ENCODE measurements at regions not wholly inside any gene's neighbourhood (a gene's known extent, or its start where the extent isn't known, plus 50 kb on each side); places are given as distances from the start of the nearest gene placed in this dataset.

DNA sequence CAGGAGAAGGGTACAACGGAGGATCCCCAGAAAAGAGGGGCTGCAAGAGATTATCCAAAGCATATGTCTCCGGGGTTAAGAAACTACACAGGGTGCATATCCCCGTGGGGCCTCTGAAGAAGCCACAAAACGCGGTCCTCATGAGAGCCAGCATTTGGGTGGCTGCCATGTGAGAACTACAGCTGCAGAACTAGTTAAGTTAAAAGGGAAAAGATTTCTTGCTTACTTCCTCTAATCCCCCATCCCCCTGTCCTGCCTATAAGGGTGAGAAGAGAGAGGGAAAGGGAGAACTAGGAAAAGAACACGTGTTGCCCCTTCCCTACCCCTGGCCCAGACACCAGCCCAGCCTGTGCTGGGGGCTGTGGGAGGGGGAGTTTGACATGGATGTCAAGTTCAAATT lies 70.4 kb upstream of the PCSK6 start:
- no peaks in the 10 kb centered on the region for H3K9me3 ChIP-seq
- no peak overlapping the region for H3K27ac ChIP-seq (ENCODE audit: low read depth in 2 of 2, low read length in 1 of 2)
- TF ChIP-seq YY1 (IDR thresholded peaks at IDR 0.05; ENCODE audit: low read depth) (no peak), NFIC (IDR thresholded peaks at IDR 0.05; ENCODE audit: borderline replicate concordance) (no peak), SIN3A (IDR thresholded peaks at IDR 0.05; ENCODE audit: borderline replicate concordance, low read depth, low read length) (no peak), GATA2 (CRISPR knock-in tag; IDR thresholded peaks at IDR 0.05) (no peak), MEF2A (IDR thresholded peaks at IDR 0.05; ENCODE audit: borderline replicate concordance, low read depth) (no peak), NRF1 (IDR thresholded peaks at IDR 0.05; ENCODE audit: low read depth, low read length) (no peak), GABPA (IDR thresholded peaks at IDR 0.05; ENCODE audit: low read depth) (no peak), RFX5 (IDR thresholded peaks at IDR 0.05; ENCODE audit: low read length) (no peak), MXI1 (IDR thresholded peaks at IDR 0.05; ENCODE audit: low read depth, low read length) (no peak)
- TF ChIP-seq, protein P1, sequence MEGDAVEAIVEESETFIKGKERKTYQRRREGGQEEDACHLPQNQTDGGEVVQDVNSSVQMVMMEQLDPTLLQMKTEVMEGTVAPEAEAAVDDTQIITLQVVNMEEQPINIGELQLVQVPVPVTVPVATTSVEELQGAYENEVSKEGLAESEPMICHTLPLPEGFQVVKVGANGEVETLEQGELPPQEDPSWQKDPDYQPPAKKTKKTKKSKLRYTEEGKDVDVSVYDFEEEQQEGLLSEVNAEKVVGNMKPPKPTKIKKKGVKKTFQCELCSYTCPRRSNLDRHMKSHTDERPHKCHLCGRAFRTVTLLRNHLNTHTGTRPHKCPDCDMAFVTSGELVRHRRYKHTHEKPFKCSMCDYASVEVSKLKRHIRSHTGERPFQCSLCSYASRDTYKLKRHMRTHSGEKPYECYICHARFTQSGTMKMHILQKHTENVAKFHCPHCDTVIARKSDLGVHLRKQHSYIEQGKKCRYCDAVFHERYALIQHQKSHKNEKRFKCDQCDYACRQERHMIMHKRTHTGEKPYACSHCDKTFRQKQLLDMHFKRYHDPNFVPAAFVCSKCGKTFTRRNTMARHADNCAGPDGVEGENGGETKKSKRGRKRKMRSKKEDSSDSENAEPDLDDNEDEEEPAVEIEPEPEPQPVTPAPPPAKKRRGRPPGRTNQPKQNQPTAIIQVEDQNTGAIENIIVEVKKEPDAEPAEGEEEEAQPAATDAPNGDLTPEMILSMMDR (IDR thresholded peaks at IDR 0.05): no peak
- TF ChIP-seq, protein P2, sequence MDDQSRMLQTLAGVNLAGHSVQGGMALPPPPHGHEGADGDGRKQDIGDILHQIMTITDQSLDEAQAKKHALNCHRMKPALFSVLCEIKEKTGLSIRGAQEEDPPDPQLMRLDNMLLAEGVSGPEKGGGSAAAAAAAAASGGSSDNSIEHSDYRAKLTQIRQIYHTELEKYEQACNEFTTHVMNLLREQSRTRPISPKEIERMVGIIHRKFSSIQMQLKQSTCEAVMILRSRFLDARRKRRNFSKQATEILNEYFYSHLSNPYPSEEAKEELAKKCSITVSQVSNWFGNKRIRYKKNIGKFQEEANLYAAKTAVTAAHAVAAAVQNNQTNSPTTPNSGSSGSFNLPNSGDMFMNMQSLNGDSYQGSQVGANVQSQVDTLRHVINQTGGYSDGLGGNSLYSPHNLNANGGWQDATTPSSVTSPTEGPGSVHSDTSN (IDR thresholded peaks at IDR 0.05): no peak
- no peak overlapping the region for H2AFZ ChIP-seq (ENCODE audit: low read depth)
- no peak for DNase-seq
- no peaks in the 10 kb centered on the region for H3K9me2 ChIP-seq
- no peak overlapping the region for H3K4me2 ChIP-seq
- ChIA-PET POLR2A (no interaction called here), CTCF (no interaction called here)
- 22% methylated on average over 6 of the region's 6 CpGs for WGBS (ENCODE audit: low lambda C conversion rate)
- H3F3A ChIP-seq (replicated peaks; ENCODE audit: insufficient read depth): no peaks in the 10 kb centered on the region
- no peaks in the 10 kb centered on the region for H3K4me1 ChIP-seq (ENCODE audit: control insufficient read depth in 1 of 2, insufficient read depth in 2 of 2, low read depth in 1 of 2, low read length in 1 of 2)
- no peaks in the 10 kb centered on the region; the same call in 1 of the 2 replicates for H3K27me3 ChIP-seq (ENCODE audit: insufficient read depth)
- no peak overlapping the region for H3K9ac ChIP-seq
- H3K4me3 ChIP-seq (ENCODE audit: low read depth in 2 of 2, low read length in 1 of 2): no peak overlapping the region
- H3K79me2 ChIP-seq (ENCODE audit: insufficient read depth): no peaks in the 10 kb centered on the region
- no peaks in the 10 kb centered on the region for H3K36me3 ChIP-seq (replicated peaks in 1 of 2; ENCODE audit: control insufficient read depth in 1 of 2, insufficient read depth in 2 of 2, low read length in 1 of 2)
- H4K20me1 ChIP-seq (ENCODE audit: insufficient read depth): no peaks in the 10 kb centered on the region

DNA sequence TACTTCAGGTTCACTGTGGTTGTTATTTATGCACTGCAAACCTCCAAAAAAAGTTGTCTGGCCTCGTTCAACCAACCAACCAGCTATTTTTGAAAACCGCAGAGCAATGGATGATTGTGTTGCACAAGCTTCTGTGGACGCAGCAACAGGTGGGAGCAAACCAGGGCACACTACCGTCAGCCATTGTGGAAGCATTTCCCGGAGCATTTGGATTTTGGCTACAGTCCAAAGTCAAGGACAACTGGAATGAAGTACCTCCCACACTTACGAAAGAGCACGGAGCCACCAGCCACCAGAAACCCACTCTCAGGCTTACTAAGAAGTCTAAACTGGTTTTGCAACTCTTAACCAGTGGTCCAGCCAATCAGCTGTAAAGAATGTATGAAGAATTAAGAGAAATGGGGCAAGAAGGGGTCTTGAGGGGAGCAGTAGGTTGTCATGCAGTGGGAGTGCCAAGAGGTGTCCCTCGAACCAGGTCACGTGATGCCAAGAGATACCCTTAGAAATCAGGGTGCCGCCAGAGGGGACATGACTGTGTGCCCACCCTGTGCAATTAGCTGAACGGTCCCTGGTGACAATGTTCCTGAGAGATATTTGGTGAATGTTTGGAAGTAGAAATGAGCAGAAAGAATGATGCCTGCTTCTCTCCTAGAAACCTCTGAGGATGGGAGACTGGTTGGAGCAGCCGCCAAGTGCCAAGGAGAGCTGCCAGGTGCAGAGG lies 68.9 kb upstream of the PCSK6 start:
- no peaks in the 10 kb centered on the region for H3K36me3 ChIP-seq (replicated peaks in 1 of 2; ENCODE audit: control insufficient read depth in 1 of 2, insufficient read depth in 2 of 2, low read length in 1 of 2)
- H3K9me2 ChIP-seq: no peaks in the 10 kb centered on the region
- H3K9me3 ChIP-seq: no peaks in the 10 kb centered on the region
- H3K4me1 ChIP-seq (ENCODE audit: control insufficient read depth in 1 of 2, insufficient read depth in 2 of 2, low read depth in 1 of 2, low read length in 1 of 2): no peaks in the 10 kb centered on the region
- H3K4me3 ChIP-seq (ENCODE audit: low read depth in 2 of 2, low read length in 1 of 2): no peak overlapping the region
- no peak overlapping the region for H3K4me2 ChIP-seq
- CTCF ChIA-PET: interaction anchor here (1.0 kb wide), 1 partner anchor 253 kb away, joined by 3 read pairs; no protein-coding TSS in a partner anchor
- no peak overlapping the region for H2AFZ ChIP-seq (ENCODE audit: low read depth)
- H4K20me1 ChIP-seq (ENCODE audit: insufficient read depth): no peaks in the 10 kb centered on the region
- no peaks in the 10 kb centered on the region; the same call in 1 of the 2 replicates for H3K27me3 ChIP-seq (ENCODE audit: insufficient read depth)
- H3F3A ChIP-seq (replicated peaks; ENCODE audit: insufficient read depth): no peaks in the 10 kb centered on the region
- POLR2A ChIA-PET: no interaction called here
- no peak overlapping the region for H3K9ac ChIP-seq
- TF ChIP-seq SIN3A (IDR thresholded peaks at IDR 0.05; ENCODE audit: borderline replicate concordance, low read depth, low read length) (no peak), SMC3 (IDR thresholded peaks at IDR 0.05; ENCODE audit: low read depth, low read length) (no peak), MEF2A (IDR thresholded peaks at IDR 0.05; ENCODE audit: borderline replicate concordance, low read depth) (no peak)
- TF ChIP-seq, protein P3, sequence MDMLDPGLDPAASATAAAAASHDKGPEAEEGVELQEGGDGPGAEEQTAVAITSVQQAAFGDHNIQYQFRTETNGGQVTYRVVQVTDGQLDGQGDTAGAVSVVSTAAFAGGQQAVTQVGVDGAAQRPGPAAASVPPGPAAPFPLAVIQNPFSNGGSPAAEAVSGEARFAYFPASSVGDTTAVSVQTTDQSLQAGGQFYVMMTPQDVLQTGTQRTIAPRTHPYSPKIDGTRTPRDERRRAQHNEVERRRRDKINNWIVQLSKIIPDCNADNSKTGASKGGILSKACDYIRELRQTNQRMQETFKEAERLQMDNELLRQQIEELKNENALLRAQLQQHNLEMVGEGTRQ (IDR thresholded peaks at IDR 0.05; ENCODE audit: borderline replicate concordance, low read depth, low read length): no peak
- 29% methylated on average over 12 of the region's 12 CpGs for WGBS (ENCODE audit: low lambda C conversion rate)
- no peaks in the 10 kb centered on the region for H3K79me2 ChIP-seq (ENCODE audit: insufficient read depth)
- no peak for DNase-seq
- no peak overlapping the region for H3K27ac ChIP-seq (ENCODE audit: low read depth in 2 of 2, low read length in 1 of 2)

All from SK-N-SH (cell line).